Ishikawa (cell line): ENCODE measurements at regions not wholly inside any gene's neighbourhood (a gene's known extent, or its start where the extent isn't known, plus 50 kb on each side); places are given as distances from the start of the nearest gene placed in this dataset.

ENCODE experiments used
- CEBPB ChIP-seq: IDR thresholded peaks from 2 replicates; pipeline ENCODE4 v1.6.1; 2012
- EGR1 ChIP-seq: IDR thresholded peaks from 2 replicates; pipeline ENCODE4 v1.6.1; 2012
- MAX ChIP-seq: IDR thresholded peaks from 2 replicates; pipeline ENCODE4 v1.6.1; 2012
- RAD21 ChIP-seq: IDR thresholded peaks from 2 replicates; pipeline ENCODE4 v1.6.1; 2012; ENCODE audit warnings: low read depth
- REST ChIP-seq: IDR thresholded peaks from 2 replicates; pipeline ENCODE4 v1.6.1; 2012; ENCODE audit warnings: low read depth, mild to moderate bottlenecking

GRCh38 chr14:83874662-83875061, 1655.3 kb upstream of the FLRT2 start:
- TF ChIP-seq MAX: no peak
- TF ChIP-seq EGR1: no peak
- no peak for TF ChIP-seq CEBPB
- TF ChIP-seq RAD21: no peak
- TF ChIP-seq REST: no peak
